A172 (cell line): ENCODE measurements at regions not wholly inside any gene's neighbourhood (a gene's known extent, or its start where the extent isn't known, plus 50 kb on each side); places are given as distances from the start of the nearest gene placed in this dataset.
A peak's percentile ranks its signal among the peaks of the same experiment; 100 is the strongest.

Experiments used
- DNase-seq: peaks from one replicate; pipeline ENCODE4 v3.0.0-alpha.2; 2015; ENCODE audit warnings: low spot score

GRCh38 chr12:74685385-74685784, 147.8 kb downstream of the ATXN7L3B start:
- DNase-seq: no peak

GRCh38 chr12:74689071-74689655, 151.5 kb downstream of the ATXN7L3B start:
- peak; percentile 48 for DNase-seq

GRCh38 chr12:74689929-74690328, 152.3 kb downstream of the ATXN7L3B start:
- no peak for DNase-seq

GRCh38 chr12:74719447-74719846, 181.8 kb downstream of the ATXN7L3B start:
- DNase-seq: no peak

GRCh38 chr12:74722709-74723108, 185.1 kb downstream of the ATXN7L3B start:
- no peak for DNase-seq

GRCh38 chr12:74725154-74725553, 187.5 kb downstream of the ATXN7L3B start:
- peak; percentile 68 for DNase-seq

GRCh38 chr12:74728006-74728405, 190.4 kb downstream of the ATXN7L3B start:
- DNase-seq: no peak

- no peak for DNase-seq
These were observed 194.6 kb downstream of the ATXN7L3B start for GRCh38 chr12:74732164-74732784.

GRCh38 chr12:74732826-74733225, 195.2 kb downstream of the ATXN7L3B start:
- no peak for DNase-seq

GRCh38 chr12:74741112-74741511, 203.5 kb downstream of the ATXN7L3B start:
- DNase-seq: no peak

- peak; percentile 10 for DNase-seq
These were observed 209.7 kb downstream of the ATXN7L3B start for GRCh38 chr12:74747305-74747704.

GRCh38 chr12:74751441-74751840, 213.8 kb downstream of the ATXN7L3B start:
- DNase-seq: no peak

- DNase-seq: no peak
These were observed 214.6 kb downstream of the ATXN7L3B start for GRCh38 chr12:74752215-74752614.

- no peak for DNase-seq
These were observed 232.9 kb downstream of the ATXN7L3B start for GRCh38 chr12:74770552-74770951.

GRCh38 chr12:74775276-74775675, 237.6 kb downstream of the ATXN7L3B start:
- no peak for DNase-seq

GRCh38 chr12:74776378-74776777, 238.7 kb downstream of the ATXN7L3B start:
- DNase-seq: no peak

- peak; percentile 62 for DNase-seq
These were observed 242.7 kb downstream of the ATXN7L3B start for GRCh38 chr12:74780182-74780849.

GRCh38 chr12:74780850-74781241, 243.2 kb downstream of the ATXN7L3B start:
- peak; percentile 6 for DNase-seq

GRCh38 chr12:74781991-74782485, 244.4 kb downstream of the ATXN7L3B start:
- no peak for DNase-seq

GRCh38 chr12:74790931-74791330, 253.3 kb downstream of the ATXN7L3B start:
- no peak for DNase-seq

- no peak for DNase-seq
These were observed 253.7 kb downstream of the ATXN7L3B start for GRCh38 chr12:74791365-74791764.

- DNase-seq: peak; percentile 18
These were observed 256.9 kb downstream of the ATXN7L3B start for GRCh38 chr12:74794522-74794921.

GRCh38 chr12:74801625-74802024, 264.0 kb downstream of the ATXN7L3B start:
- DNase-seq: no peak
